HAP-1 (cell line): ENCODE measurements at regions not wholly inside any gene's neighbourhood (a gene's known extent, or its start where the extent isn't known, plus 50 kb on each side); places are given as distances from the start of the nearest gene placed in this dataset.
"Not testable (repeated sequence)": the region's sequence is repeated elsewhere in the genome, so short reads cannot be mapped to it uniquely, and the experiment has no call there.

Experiments
- DNase-seq, 2 experiments: peaks; one replicate each; pipeline ENCODE4 v3.0.0-alpha.2; 2016 to 2020; ENCODE audit warnings: low spot score in 2 of 2
- H3K27me3 ChIP-seq: fragments of 250-450 bp; sonication (Bioruptor Pico); 2 replicates; pipeline ENCODE4 v1.5.1; 2020; ENCODE audit warnings: low read depth, mild to moderate bottlenecking, moderate library complexity
- H3K36me3 ChIP-seq: fragments of 250-450 bp; sonication (Bioruptor Pico); replicated peaks from 2 replicates; pipeline ENCODE4 v1.5.1; 2020; ENCODE audit warnings: mild to moderate bottlenecking
- H3K4me1 ChIP-seq: fragments of 250-450 bp; sonication (Bioruptor Pico); 2 replicates; pipeline ENCODE4 v1.5.1; 2020; ENCODE audit warnings: mild to moderate bottlenecking
- H3K4me3 ChIP-seq: fragments of 250-450 bp; sonication (Bioruptor Pico); 2 replicates; pipeline ENCODE4 v1.5.1; 2020; ENCODE audit warnings: mild to moderate bottlenecking, moderate library complexity
- H3K9me3 ChIP-seq: fragments of 250-450 bp; sonication (Bioruptor Pico); 2 replicates; pipeline ENCODE4 v1.5.1; 2020; ENCODE audit warnings: mild to moderate bottlenecking, moderate library complexity
- in situ Hi-C: fragments of 300-500 bp; cut with MboI; formaldehyde crosslinking; loops from 3 replicates; pipeline ENCODE4 v1.14.3; 2020; ENCODE audit warnings: low sequenced_read_pairs, inconsistent platforms, mixed read lengths

DNA sequence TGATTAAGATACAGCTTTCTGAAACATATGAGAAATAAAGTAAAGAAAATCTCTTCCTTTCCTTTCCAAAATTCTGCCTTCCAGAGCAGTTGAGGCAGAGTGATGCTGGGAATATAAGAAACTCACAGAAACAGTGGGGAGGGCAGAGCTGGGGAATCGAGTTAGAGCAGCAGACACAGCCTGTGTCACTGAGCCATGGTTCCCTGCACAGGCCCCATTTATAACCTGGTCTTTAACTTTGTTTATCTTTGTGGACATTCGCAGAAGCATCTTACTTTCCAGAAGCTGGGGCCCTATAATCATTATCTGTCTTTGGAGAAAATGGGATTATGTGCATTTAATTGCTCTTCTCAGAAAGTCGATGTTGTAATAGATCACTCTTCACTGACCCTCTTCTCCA, 349.1 kb downstream of the SETD4 start:
- Histone ChIP-seq H3K36me3 (no peaks in the 10 kb centered on the region), H3K4me1 (no peaks in the 10 kb centered on the region), H3K27me3 (no peaks in the 10 kb centered on the region), H3K4me3 (no peak overlapping the region), H3K9me3 (no peaks in the 10 kb centered on the region; the same call in none of the 2 replicates)
- in situ Hi-C loops, result no loop called here
- no peak for DNase-seq

DNA sequence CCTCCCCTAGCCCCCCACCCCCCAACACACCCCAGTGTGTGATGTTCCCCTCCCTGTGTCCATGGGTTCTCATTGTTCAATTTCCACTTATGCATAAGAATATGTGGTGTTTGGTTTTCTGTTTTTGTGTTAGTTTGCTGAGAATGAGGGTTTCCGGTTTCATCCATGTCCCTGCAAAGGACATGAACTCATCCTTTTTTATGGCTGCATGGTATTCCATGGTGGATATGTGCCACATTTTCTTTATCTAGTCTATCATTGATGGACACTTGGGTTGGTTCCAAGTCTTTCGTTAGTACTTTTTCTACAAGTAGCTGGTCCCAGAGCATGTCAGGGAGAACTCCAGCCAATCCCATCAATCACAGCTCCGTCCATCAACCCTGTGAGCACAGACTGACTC, 350.3 kb downstream of the SETD4 start:
- H3K27me3 ChIP-seq, H3K36me3 ChIP-seq, in situ Hi-C loops, H3K9me3 ChIP-seq, H3K4me3 ChIP-seq, H3K4me1 ChIP-seq, DNase-seq: not testable (repeated sequence)

DNA sequence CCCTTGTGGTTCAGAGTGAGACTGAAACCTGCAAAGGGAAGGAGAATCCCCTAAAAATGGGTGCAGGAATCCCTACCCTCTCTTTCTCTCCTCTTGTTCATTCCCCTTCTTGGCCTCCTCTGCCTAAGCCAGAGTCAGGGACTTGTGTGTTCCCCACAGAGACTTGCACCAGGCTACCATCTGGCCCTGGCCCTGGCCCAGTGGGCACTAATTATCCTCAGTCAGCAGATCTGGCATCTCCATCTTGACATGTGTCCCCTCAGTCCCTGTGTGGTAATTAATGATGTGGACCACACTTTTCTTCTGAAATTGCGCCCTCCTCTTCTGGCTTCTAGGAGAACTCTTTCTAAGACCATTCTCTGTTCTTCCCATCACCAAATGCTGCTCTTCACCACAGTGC, 354.4 kb downstream of the SETD4 start:
- Histone ChIP-seq H3K36me3 (no peaks in the 10 kb centered on the region), H3K4me3 (no peak overlapping the region), H3K9me3 (no peaks in the 10 kb centered on the region; the same call in none of the 2 replicates), H3K4me1 (no peaks in the 10 kb centered on the region), H3K27me3 (no peaks in the 10 kb centered on the region)
- no peak for DNase-seq
- in situ Hi-C loops, result no loop called here

DNA sequence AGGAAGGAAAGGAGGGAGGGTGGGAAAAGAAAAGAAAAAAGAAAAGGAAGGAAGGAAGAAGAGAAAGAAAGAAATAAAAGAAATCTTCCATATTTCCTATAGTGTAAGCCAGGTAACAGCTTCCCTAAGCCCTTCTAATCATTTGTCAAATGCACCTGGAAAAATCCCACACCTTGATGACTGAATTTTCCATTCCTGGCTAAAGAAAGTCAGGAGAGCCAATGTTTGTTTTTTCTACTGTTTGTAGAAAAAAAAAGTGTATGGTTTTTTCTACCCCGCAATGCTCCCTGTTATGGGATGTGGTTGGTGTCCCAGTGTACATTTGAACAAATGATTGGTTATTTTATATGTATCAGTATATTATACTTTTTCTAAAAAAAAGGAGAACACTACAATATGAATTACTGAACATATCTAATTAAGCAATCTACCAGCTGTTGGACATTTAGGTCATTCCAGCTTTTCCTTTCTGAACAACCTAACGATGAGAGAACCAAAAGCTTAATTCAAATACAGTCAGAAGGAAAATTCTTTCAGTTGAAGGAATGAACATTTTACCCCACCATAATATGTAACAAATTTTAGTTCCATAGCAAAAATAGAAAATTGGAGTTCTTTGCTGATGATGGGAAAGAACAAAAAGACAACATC, 355.0 kb downstream of the SETD4 start:
- Histone ChIP-seq H3K4me1 (no peaks in the 10 kb centered on the region), H3K4me3 (no peak overlapping the region), H3K27me3 (no peaks in the 10 kb centered on the region), H3K9me3 (no peaks in the 10 kb centered on the region; the same call in none of the 2 replicates), H3K36me3 (no peaks in the 10 kb centered on the region)
- in situ Hi-C loops, result no loop called here
- DNase-seq, result no peak

DNA sequence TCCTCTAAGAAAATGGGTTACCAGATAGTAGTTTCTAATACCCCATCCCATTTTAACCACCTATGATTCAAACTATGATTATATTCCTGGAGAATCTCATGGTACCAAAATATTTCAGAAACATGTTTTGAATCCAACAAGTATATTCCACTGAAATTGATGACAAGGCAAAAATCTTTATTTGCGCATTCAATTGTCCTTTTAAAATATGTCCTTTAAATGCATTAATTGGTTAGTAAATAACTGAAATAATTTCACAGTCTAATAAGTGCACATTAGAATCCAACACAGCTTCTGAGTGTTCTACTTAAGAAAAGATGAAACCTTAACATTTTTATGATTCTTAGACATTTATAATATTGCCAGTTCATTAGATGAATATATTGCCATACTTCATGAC, 356.6 kb downstream of the SETD4 start:
- no peak overlapping the region for H3K4me3 ChIP-seq
- H3K4me1 ChIP-seq, result no peaks in the 10 kb centered on the region
- no peaks in the 10 kb centered on the region for H3K27me3 ChIP-seq
- DNase-seq, result no peak
- in situ Hi-C loops, result no loop called here
- no peaks in the 10 kb centered on the region; the same call in none of the 2 replicates for H3K9me3 ChIP-seq
- H3K36me3 ChIP-seq, result no peaks in the 10 kb centered on the region

DNA sequence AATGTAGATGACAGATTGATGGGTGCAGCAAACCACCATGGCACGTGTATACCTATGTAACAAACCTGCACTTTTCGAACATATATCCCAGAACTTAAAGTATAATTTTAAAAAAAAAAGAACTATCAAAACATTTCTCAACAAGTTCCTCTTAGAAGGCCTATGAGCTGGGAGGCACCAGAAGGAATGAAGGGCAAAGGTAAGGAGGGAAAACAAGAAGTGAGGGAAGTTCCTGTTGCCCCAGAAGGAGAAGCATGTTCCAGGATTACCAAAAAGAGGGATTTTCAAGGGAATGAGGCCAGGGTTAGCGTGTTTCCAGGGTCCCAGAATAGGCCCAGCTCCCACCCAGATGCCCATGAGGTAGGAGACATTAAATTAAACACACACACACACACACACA, 361.0 kb downstream of the SETD4 start:
- no peak for DNase-seq
- no peaks in the 10 kb centered on the region for H3K4me1 ChIP-seq
- in situ Hi-C loops, result no loop called here
- H3K27me3 ChIP-seq, result no peaks in the 10 kb centered on the region
- no peak overlapping the region for H3K4me3 ChIP-seq
- no peaks in the 10 kb centered on the region; the same call in 1 of the 2 replicates for H3K9me3 ChIP-seq
- H3K36me3 ChIP-seq, result no peaks in the 10 kb centered on the region

DNA sequence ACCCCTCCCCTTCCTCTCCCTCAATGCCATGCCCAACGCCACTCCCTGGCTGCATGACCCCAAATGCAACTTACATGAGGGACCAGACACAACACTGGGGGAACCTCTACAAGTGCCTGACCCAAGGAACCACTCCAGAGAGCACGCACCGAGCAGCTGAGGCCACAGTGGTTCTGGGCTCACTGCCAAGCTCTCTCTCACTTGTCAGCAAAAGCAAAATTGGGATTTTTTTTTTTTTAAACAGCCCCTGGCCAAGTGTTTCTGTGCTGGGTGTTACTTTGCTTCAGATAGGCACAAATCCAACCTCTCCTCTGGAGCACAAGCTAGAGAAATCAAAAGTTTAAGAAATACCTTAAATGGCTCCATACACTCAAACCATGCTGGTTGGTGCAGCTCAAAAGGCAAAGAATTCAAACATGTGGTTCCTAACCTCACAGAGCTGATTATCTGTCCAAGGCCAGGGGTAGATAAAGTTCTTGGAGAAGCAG, 363.0 kb downstream of the SETD4 start:
- Histone ChIP-seq H3K4me3 (no peak overlapping the region), H3K4me1 (no peaks in the 10 kb centered on the region), H3K9me3 (no peaks in the 10 kb centered on the region; the same call in 1 of the 2 replicates), H3K36me3 (no peaks in the 10 kb centered on the region), H3K27me3 (no peaks in the 10 kb centered on the region)
- in situ Hi-C loops, result no loop called here
- no peak for DNase-seq

DNA sequence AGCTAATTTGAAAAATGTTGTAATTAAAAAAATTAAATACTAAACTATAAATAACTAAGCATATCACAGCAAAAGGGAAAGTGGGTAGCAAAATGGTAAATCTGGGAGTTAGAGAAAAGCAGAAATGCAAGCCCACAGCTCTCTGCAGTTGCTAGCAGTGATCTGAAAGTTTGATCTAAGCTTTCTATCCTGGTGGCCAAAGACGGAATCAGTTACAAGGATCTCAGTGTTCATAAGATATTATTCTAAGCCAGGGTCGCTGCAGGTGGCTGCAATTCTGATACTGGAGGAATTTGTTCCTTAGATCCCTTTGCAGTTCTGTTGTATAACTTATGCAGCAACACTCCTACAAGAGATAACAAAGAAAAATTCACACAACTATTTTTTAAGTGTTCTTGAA, 363.7 kb downstream of the SETD4 start:
- in situ Hi-C loops, result no loop called here
- H3K9me3 ChIP-seq, result no peaks in the 10 kb centered on the region; the same call in 1 of the 2 replicates
- H3K4me3 ChIP-seq, result no peak overlapping the region
- H3K36me3 ChIP-seq, result no peaks in the 10 kb centered on the region
- no peak for DNase-seq
- no peaks in the 10 kb centered on the region for H3K4me1 ChIP-seq
- no peaks in the 10 kb centered on the region for H3K27me3 ChIP-seq

DNA sequence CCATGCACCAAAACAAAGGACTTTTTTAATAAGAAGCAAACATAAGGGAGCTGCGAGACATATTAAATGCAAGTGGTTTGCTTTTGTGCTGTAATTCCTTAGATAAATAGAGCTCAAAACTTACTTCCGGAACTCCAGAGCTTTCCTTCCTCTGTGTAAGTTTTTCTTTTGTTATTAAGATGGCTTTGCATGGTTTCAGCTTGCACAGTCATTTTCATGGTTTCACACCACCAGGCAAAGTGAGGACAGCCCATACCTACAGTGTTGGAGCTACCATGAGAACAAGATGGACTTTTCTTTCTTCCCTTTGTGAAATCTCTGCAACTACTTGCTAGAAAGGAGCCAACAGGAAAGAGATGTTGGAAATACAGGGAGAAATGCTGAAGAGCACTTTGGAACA, 368.0 kb downstream of the SETD4 start:
- no peak for DNase-seq
- no peak overlapping the region for H3K4me3 ChIP-seq
- H3K36me3 ChIP-seq, result no peaks in the 10 kb centered on the region
- no peaks in the 10 kb centered on the region; the same call in 1 of the 2 replicates for H3K9me3 ChIP-seq
- no peaks in the 10 kb centered on the region for H3K27me3 ChIP-seq
- in situ Hi-C loops, result no loop called here
- no peaks in the 10 kb centered on the region for H3K4me1 ChIP-seq

DNA sequence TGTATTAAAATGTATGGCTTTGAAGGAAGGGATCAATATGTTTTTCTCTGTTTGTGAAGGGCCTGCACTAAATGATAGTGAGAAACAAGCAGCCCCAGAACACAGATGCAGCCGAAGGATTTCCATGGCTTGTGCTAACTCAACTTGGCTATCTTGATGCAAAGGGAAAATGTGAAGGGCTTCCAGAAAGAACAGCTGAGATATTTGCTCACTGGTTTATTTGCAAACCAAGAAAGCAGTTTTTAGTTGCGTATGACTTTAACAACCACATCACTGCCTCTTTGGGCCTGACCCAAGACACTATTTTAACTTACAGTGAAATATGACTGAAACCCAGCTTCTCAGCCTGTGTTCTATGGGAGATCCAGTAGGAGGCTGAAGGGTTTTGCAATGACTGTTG, 369.9 kb downstream of the SETD4 start:
- no peaks in the 10 kb centered on the region; the same call in 1 of the 2 replicates for H3K9me3 ChIP-seq
- H3K27me3 ChIP-seq, result no peaks in the 10 kb centered on the region
- H3K4me1 ChIP-seq, result no peaks in the 10 kb centered on the region
- H3K4me3 ChIP-seq, result no peak overlapping the region
- no peak for DNase-seq
- in situ Hi-C loops, result no loop called here
- H3K36me3 ChIP-seq, result no peaks in the 10 kb centered on the region

DNA sequence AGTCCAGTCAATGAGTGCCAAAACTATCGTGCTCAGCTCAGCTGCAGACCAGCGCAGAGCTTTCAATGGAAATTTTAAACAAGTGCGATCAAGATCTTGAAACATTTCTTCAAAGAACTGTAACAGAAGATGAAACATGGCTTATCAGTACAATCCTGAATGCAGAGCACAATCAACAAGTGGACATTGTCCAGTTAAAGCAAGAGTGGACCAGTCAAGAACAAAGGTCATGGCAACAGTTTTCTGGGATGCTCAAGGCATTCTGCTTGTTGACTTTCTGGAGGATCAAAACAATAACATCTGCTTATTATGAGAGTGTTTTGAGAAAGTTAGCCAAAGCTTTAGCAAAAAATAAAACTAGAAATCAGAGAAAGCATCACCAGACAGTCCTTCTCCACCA, 374.2 kb downstream of the SETD4 start:
- Histone ChIP-seq H3K9me3 (no peaks in the 10 kb centered on the region; the same call in 1 of the 2 replicates), H3K4me3 (no peak overlapping the region), H3K27me3 (no peaks in the 10 kb centered on the region), H3K4me1 (no peaks in the 10 kb centered on the region), H3K36me3 (no peaks in the 10 kb centered on the region)
- in situ Hi-C loops, result no loop called here
- no peak for DNase-seq

DNA sequence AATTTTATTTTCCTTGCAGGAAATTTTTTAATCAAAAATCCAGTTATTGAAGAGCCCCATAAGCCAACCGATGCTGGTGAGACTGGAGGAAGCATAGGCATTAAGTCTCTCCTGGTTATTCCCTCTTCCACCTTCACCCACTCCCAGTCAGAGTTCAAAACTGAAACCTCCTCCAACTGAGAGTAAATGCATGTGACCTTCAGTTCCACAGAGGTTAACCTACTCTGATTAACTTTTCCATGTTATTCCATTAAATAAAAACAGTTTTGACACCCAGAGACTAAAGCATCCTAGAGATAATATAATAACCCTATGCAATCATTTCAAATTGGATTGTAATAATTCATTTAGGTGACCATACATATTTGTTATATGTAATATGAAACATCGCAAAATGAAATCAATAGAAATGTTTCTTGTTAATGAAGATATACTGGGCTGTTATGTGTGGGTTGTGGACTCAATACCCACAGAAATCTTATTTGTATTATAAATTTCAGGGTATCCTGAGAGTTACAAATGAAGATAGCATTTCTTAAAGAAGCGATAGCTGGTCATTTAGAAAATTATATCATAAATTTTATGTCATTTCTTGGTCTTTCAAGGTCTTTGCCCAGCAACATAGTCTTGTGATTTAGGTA, 376.5 kb downstream of the SETD4 start:
- Histone ChIP-seq H3K27me3 (no peaks in the 10 kb centered on the region), H3K4me1 (no peaks in the 10 kb centered on the region), H3K36me3 (no peaks in the 10 kb centered on the region), H3K9me3 (no peaks in the 10 kb centered on the region; the same call in 1 of the 2 replicates), H3K4me3 (no peak overlapping the region)
- in situ Hi-C loops, result no loop called here
- DNase-seq, result no peak

DNA sequence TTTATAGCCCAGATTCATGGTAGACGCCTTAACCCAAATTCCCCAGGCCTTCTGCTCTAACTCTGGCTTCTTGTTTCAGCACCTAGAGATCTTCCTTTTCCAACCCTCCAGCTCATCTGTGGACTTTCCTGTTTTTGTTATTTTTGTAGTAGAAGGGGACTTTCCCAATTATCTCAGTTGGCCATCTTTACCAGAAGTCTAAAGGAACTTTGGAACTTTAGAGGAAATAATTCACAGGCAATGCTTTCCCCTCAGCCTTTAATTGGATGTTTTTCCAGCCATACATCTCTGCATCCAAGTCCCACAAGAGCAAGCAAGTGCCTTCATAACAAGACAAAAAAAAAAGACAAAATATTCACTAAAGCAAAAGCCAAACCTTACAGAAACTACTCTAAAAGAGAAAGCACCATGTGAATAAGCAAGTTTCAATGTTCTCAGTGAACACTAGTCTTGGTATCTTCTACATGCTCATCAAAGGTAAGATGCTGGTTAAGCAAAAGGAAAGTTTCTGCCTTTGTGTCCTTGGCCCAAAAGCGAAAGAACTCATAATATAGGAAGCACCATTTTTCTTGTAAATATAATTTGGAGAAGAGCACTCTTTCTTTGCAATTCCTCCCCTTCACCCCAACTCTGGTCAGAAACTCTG, 377.3 kb downstream of the SETD4 start:
- Histone ChIP-seq H3K4me3 (no peak overlapping the region), H3K36me3 (no peaks in the 10 kb centered on the region), H3K27me3 (no peaks in the 10 kb centered on the region), H3K4me1 (no peaks in the 10 kb centered on the region), H3K9me3 (no peaks in the 10 kb centered on the region; the same call in 1 of the 2 replicates)
- DNase-seq, result no peak
- in situ Hi-C loops, result no loop called here

DNA sequence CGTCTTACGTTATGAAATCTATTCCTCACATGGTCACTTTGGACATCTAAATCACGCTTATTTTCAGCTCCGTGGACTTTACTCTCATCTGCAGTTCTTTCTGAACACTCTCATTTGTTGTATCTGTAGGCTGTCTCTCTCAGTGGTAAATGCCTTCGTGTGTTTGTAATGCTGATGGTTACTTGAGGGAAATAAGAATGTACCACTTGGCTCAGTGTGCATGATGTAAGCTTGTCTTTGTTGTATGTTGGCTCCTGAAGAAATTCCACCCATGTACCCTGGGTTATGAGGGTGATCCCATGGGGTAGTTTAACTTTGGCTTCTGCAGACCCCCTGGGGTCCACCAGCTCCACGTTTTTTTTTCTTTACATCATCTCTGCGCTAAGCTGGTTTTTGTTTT, 378.4 kb downstream of the SETD4 start:
- Histone ChIP-seq H3K4me1 (no peaks in the 10 kb centered on the region), H3K9me3 (no peaks in the 10 kb centered on the region; the same call in 1 of the 2 replicates), H3K36me3 (no peaks in the 10 kb centered on the region), H3K27me3 (no peaks in the 10 kb centered on the region), H3K4me3 (no peak overlapping the region)
- in situ Hi-C loops, result no loop called here
- DNase-seq, result no peak
